DND-41 (cell line): ENCODE measurements at regions not wholly inside any gene's neighbourhood (a gene's known extent, or its start where the extent isn't known, plus 50 kb on each side); places are given as distances from the start of the nearest gene placed in this dataset.
"Not testable (repeated sequence)": the region's sequence is repeated elsewhere in the genome, so short reads cannot be mapped to it uniquely, and the experiment has no call there.

Experiments used
- ATAC-seq: fragments of 200-7000 bp; cut with Tn5 transposase; 3 replicates; pipeline ENCODE4 v1.9.1; 2021; ENCODE audit warnings: low read depth; ENCODE audit not compliant: insufficient read depth
- DNase-seq: peaks from one replicate; pipeline ENCODE4 v3.0.0-alpha.2; 2020
- H2AFZ ChIP-seq: 2 replicates; pipeline ENCODE4 v1.6.0; 2012; ENCODE audit warnings: low read depth, low read length
- H3K27ac ChIP-seq: 2 replicates; pipeline ENCODE4 v1.5.1; 2012; ENCODE audit warnings: low read length, inconsistent platforms
- H3K27me3 ChIP-seq: fragments of 200-600 bp; sonication (generic); 2 replicates; pipeline ENCODE4 v1.6.0; 2012; ENCODE audit warnings: low read length, mild to moderate bottlenecking, inconsistent platforms; ENCODE audit not compliant: insufficient read depth, poor library complexity
- H3K36me3 ChIP-seq: 2 replicates; pipeline ENCODE4 v1.5.1; 2012; ENCODE audit warnings: low read length, inconsistent platforms; ENCODE audit not compliant: insufficient read depth
- H3K4me1 ChIP-seq: 2 replicates; pipeline ENCODE4 v1.5.1; 2012; ENCODE audit warnings: mild to moderate bottlenecking, low read length; ENCODE audit not compliant: insufficient read depth
- H3K4me2 ChIP-seq: 2 replicates; pipeline ENCODE4 v1.6.0; 2012; ENCODE audit warnings: mild to moderate bottlenecking, moderate library complexity, low read length, inconsistent platforms; ENCODE audit not compliant: insufficient read depth
- H3K4me3 ChIP-seq, 2 experiments: fragments of 200-600 bp in 1 of 2; shearing (Covaris generic) in 1 of 2; 2 replicates each; pipeline ENCODE4 v1.5.1; 2012 to 2016; ENCODE audit warnings: inconsistent platforms in 2 of 2, low read length in 2 of 2, mild to moderate bottlenecking in 2 of 2, low read depth in 1 of 2, moderate library complexity in 1 of 2
- H3K79me2 ChIP-seq: 2 replicates; pipeline ENCODE4 v1.6.0; 2012; ENCODE audit warnings: low read length, inconsistent platforms; ENCODE audit not compliant: insufficient read depth
- H3K9ac ChIP-seq: 2 replicates; pipeline ENCODE4 v1.6.0; 2012; ENCODE audit warnings: low read depth, mild to moderate bottlenecking, inconsistent platforms, low read length, moderate library complexity
- H3K9me3 ChIP-seq: 2 replicates; pipeline ENCODE4 v1.5.1; 2012; ENCODE audit warnings: low read length, moderate library complexity, mild to moderate bottlenecking, inconsistent platforms; ENCODE audit not compliant: insufficient read depth, severe bottlenecking
- H4K20me1 ChIP-seq: 2 replicates; pipeline ENCODE4 v1.6.0; 2012; ENCODE audit warnings: low read length; ENCODE audit not compliant: insufficient read depth
- EZH2 ChIP-seq: IDR thresholded peaks from 3 replicates; pipeline ENCODE4 v1.6.1; 2012; ENCODE audit warnings: borderline replicate concordance, low read depth, mild to moderate bottlenecking, moderate library complexity, low read length, inconsistent platforms; ENCODE audit not compliant: severe bottlenecking
- TF ChIP-seq, protein P1 (sequence below): IDR thresholded peaks from 2 replicates; pipeline ENCODE4 v1.5.1; 2012; ENCODE audit warnings: borderline replicate concordance, low read length, moderate library complexity, mild to moderate bottlenecking; ENCODE audit not compliant: poor library complexity, severe bottlenecking; ENCODE audit errors: extremely low read depth

DNA sequence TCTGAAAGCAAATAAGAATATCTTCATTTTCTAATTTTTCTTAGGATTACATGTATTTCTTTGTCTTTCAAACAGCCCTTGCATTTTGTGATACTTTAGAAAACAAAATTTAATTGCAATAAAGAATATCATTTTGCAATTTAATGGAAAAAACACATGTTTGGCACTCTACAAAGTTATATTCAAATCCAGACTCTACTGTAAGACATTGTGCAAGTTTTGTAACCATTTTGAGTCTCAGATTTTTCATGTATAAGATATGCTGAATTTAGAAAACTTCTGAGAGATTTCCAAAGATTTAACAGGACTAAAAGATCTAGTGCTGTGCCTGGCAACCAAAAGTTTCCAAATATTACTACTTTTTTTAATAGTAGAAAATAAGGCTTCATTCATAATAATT is 187.1 kb upstream of the AGTR1 start:
- Histone ChIP-seq H3K27ac (no peak overlapping the region), H3K4me1 (no peaks in the 10 kb centered on the region), H3K79me2 (no peaks in the 10 kb centered on the region), H3K4me2 (no peak overlapping the region), H3K27me3 (no peaks in the 10 kb centered on the region), H4K20me1 (no peaks in the 10 kb centered on the region), H3K9ac (no peak overlapping the region), H3K36me3 (no peaks in the 10 kb centered on the region), H2AFZ (no peak overlapping the region), H3K4me3 (no peak overlapping the region), H3K9me3 (no peaks in the 10 kb centered on the region)
- DNase-seq: no peak
- ATAC-seq: no peak
- TF ChIP-seq, protein P1, sequence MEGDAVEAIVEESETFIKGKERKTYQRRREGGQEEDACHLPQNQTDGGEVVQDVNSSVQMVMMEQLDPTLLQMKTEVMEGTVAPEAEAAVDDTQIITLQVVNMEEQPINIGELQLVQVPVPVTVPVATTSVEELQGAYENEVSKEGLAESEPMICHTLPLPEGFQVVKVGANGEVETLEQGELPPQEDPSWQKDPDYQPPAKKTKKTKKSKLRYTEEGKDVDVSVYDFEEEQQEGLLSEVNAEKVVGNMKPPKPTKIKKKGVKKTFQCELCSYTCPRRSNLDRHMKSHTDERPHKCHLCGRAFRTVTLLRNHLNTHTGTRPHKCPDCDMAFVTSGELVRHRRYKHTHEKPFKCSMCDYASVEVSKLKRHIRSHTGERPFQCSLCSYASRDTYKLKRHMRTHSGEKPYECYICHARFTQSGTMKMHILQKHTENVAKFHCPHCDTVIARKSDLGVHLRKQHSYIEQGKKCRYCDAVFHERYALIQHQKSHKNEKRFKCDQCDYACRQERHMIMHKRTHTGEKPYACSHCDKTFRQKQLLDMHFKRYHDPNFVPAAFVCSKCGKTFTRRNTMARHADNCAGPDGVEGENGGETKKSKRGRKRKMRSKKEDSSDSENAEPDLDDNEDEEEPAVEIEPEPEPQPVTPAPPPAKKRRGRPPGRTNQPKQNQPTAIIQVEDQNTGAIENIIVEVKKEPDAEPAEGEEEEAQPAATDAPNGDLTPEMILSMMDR: no peak
- no peak for TF ChIP-seq EZH2

- Histone ChIP-seq H2AFZ (no peak overlapping the region), H3K4me1 (no peaks in the 10 kb centered on the region), H3K9me3 (no peaks in the 10 kb centered on the region), H3K4me2 (no peak overlapping the region), H3K9ac (no peak overlapping the region), H3K27ac (no peak overlapping the region), H3K27me3 (no peaks in the 10 kb centered on the region), H3K79me2 (no peaks in the 10 kb centered on the region), H3K36me3 (no peaks in the 10 kb centered on the region), H4K20me1 (no peaks in the 10 kb centered on the region), H3K4me3 (no peak overlapping the region)
- ATAC-seq: no peak
- TF ChIP-seq EZH2: no peak
- TF ChIP-seq, protein P1: no peak
- DNase-seq: no peak
Observed at GRCh38 chr3:148512648-148513047, 185.1 kb upstream of the AGTR1 start.

- ATAC-seq (no peak), DNase-seq (no peak)
- Histone ChIP-seq H3K9ac (no peak overlapping the region), H3K9me3 (no peaks in the 10 kb centered on the region), H2AFZ (no peak overlapping the region), H3K27me3 (no peaks in the 10 kb centered on the region), H4K20me1 (no peaks in the 10 kb centered on the region), H3K79me2 (no peaks in the 10 kb centered on the region), H3K36me3 (no peaks in the 10 kb centered on the region), H3K4me1 (no peaks in the 10 kb centered on the region), H3K4me3 (no peak overlapping the region), H3K27ac (no peak overlapping the region), H3K4me2 (no peak overlapping the region)
- TF ChIP-seq EZH2: no peak
- TF ChIP-seq, protein P1: no peak
Observed at GRCh38 chr3:148513096-148513543, 184.6 kb upstream of the AGTR1 start.

- Histone ChIP-seq H2AFZ (no peak overlapping the region), H3K36me3 (no peaks in the 10 kb centered on the region), H3K4me2 (no peak overlapping the region), H4K20me1 (no peaks in the 10 kb centered on the region), H3K4me3 (no peak overlapping the region), H3K9ac (no peak overlapping the region), H3K27ac (no peak overlapping the region), H3K27me3 (no peaks in the 10 kb centered on the region), H3K4me1 (no peaks in the 10 kb centered on the region), H3K79me2 (no peaks in the 10 kb centered on the region), H3K9me3 (no peaks in the 10 kb centered on the region)
- DNase-seq: no peak
- ATAC-seq: no peak
- TF ChIP-seq, protein P1: no peak
- TF ChIP-seq EZH2: no peak
Observed at GRCh38 chr3:148518520-148518919, 179.2 kb upstream of the AGTR1 start.

GRCh38 chr3:148525621-148526020 is 172.1 kb upstream of the AGTR1 start:
- not testable (repeated sequence) for H3K36me3 ChIP-seq, H3K4me1 ChIP-seq, H3K4me3 ChIP-seq, H3K27me3 ChIP-seq, H4K20me1 ChIP-seq, H3K27ac ChIP-seq, H3K9ac ChIP-seq, DNase-seq, H3K79me2 ChIP-seq, H3K9me3 ChIP-seq, H3K4me2 ChIP-seq, ATAC-seq, H2AFZ ChIP-seq
